ENCODE measurements at regions not wholly inside any gene's neighbourhood (a gene's known extent, or its start where the extent isn't known, plus 50 kb on each side); places are given as distances from the start of the nearest gene placed in this dataset.

DNA sequence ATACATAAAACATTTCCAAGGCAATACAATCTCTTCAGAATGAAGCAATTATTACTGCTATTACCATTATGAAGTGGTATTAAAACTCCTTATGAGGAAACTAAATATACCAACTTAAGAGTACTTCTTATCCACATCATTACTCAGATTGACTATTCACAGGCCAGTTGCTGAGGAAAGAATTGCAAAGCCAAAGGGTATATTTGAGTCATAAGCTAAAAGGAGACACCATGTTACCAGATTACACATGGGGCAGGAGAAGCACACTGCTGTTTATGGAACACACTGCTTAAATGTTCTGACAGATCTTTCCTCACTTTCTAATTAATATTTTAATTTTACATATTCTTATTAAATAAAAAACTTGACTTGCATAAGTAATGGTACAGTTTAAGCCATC, 1726.4 kb upstream of the NUDT12 start:
- Mint-ChIP-seq H3K4me3 (ENCODE audit: unreplicated experiment) (no peak overlapping the region), H3K36me3 (ENCODE audit: low read depth, unreplicated experiment) (no peaks in the 10 kb centered on the region), H3K9me3 (ENCODE audit: unreplicated experiment) (no peaks in the 10 kb centered on the region), H3K27ac (ENCODE audit: unreplicated experiment) (no peak overlapping the region), H3K4me1 (ENCODE audit: unreplicated experiment) (no peaks in the 10 kb centered on the region), H3K27me3 (ENCODE audit: unreplicated experiment) (no peaks in the 10 kb centered on the region)
- TF ChIP-seq, protein P1, sequence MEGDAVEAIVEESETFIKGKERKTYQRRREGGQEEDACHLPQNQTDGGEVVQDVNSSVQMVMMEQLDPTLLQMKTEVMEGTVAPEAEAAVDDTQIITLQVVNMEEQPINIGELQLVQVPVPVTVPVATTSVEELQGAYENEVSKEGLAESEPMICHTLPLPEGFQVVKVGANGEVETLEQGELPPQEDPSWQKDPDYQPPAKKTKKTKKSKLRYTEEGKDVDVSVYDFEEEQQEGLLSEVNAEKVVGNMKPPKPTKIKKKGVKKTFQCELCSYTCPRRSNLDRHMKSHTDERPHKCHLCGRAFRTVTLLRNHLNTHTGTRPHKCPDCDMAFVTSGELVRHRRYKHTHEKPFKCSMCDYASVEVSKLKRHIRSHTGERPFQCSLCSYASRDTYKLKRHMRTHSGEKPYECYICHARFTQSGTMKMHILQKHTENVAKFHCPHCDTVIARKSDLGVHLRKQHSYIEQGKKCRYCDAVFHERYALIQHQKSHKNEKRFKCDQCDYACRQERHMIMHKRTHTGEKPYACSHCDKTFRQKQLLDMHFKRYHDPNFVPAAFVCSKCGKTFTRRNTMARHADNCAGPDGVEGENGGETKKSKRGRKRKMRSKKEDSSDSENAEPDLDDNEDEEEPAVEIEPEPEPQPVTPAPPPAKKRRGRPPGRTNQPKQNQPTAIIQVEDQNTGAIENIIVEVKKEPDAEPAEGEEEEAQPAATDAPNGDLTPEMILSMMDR (IDR thresholded peaks at IDR 0.05; ENCODE audit: unreplicated experiment): no peak
- DNase-seq (ENCODE audit: low spot score): no peak

- Mint-ChIP-seq H3K27me3 (ENCODE audit: unreplicated experiment) (no peaks in the 10 kb centered on the region), H3K36me3 (ENCODE audit: low read depth, unreplicated experiment) (no peaks in the 10 kb centered on the region), H3K4me3 (ENCODE audit: unreplicated experiment) (no peak overlapping the region), H3K27ac (ENCODE audit: unreplicated experiment) (no peak overlapping the region), H3K9me3 (ENCODE audit: unreplicated experiment) (no peaks in the 10 kb centered on the region), H3K4me1 (ENCODE audit: unreplicated experiment) (no peaks in the 10 kb centered on the region)
- DNase-seq (ENCODE audit: low spot score): no peak
- TF ChIP-seq, protein P1 (IDR thresholded peaks at IDR 0.05; ENCODE audit: unreplicated experiment): no peak
Measured at GRCh38 chr5:105283134-105283533, 1720.5 kb upstream of the NUDT12 start.

GRCh38 chr5:105274079-105274478, 1711.5 kb upstream of the NUDT12 start:
- Mint-ChIP-seq H3K36me3 (ENCODE audit: low read depth, unreplicated experiment) (no peaks in the 10 kb centered on the region), H3K9me3 (ENCODE audit: unreplicated experiment) (no peaks in the 10 kb centered on the region), H3K27ac (ENCODE audit: unreplicated experiment) (no peak overlapping the region), H3K27me3 (ENCODE audit: unreplicated experiment) (no peaks in the 10 kb centered on the region), H3K4me3 (ENCODE audit: unreplicated experiment) (no peak overlapping the region), H3K4me1 (ENCODE audit: unreplicated experiment) (no peaks in the 10 kb centered on the region)
- DNase-seq (ENCODE audit: low spot score): no peak
- TF ChIP-seq, protein P1 (IDR thresholded peaks at IDR 0.05; ENCODE audit: unreplicated experiment): no peak

- no peak overlapping the region for H3K27ac Mint-ChIP-seq (ENCODE audit: unreplicated experiment)
- TF ChIP-seq, protein P1 (IDR thresholded peaks at IDR 0.05; ENCODE audit: unreplicated experiment): no peak
- H3K9me3 Mint-ChIP-seq (ENCODE audit: unreplicated experiment): no peaks in the 10 kb centered on the region
- no peaks in the 10 kb centered on the region for H3K27me3 Mint-ChIP-seq (ENCODE audit: unreplicated experiment)
- H3K4me1 Mint-ChIP-seq (ENCODE audit: unreplicated experiment): no peaks in the 10 kb centered on the region
- no peak for DNase-seq (ENCODE audit: low spot score)
- H3K4me3 Mint-ChIP-seq (ENCODE audit: unreplicated experiment): no peak overlapping the region
- H3K36me3 Mint-ChIP-seq (ENCODE audit: low read depth, unreplicated experiment): no peaks in the 10 kb centered on the region
Measured at GRCh38 chr5:105263515-105263914, 1700.9 kb upstream of the NUDT12 start.

- H3K27me3 Mint-ChIP-seq (ENCODE audit: unreplicated experiment): no peaks in the 10 kb centered on the region
- TF ChIP-seq, protein P1 (IDR thresholded peaks at IDR 0.05; ENCODE audit: unreplicated experiment): no peak
- no peak for DNase-seq (ENCODE audit: low spot score)
- H3K9me3 Mint-ChIP-seq (ENCODE audit: unreplicated experiment): no peaks in the 10 kb centered on the region
- H3K4me3 Mint-ChIP-seq (ENCODE audit: unreplicated experiment): no peak overlapping the region
- no peaks in the 10 kb centered on the region for H3K36me3 Mint-ChIP-seq (ENCODE audit: low read depth, unreplicated experiment)
- no peak overlapping the region for H3K27ac Mint-ChIP-seq (ENCODE audit: unreplicated experiment)
- H3K4me1 Mint-ChIP-seq (ENCODE audit: unreplicated experiment): no peaks in the 10 kb centered on the region
Measured at GRCh38 chr5:105259581-105260217, 1697.1 kb upstream of the NUDT12 start.

All from endothelial cell (in vitro differentiated cells).